ACC112 (cell line): ENCODE measurements at regions not wholly inside any gene's neighbourhood (a gene's known extent, or its start where the extent isn't known, plus 50 kb on each side); places are given as distances from the start of the nearest gene placed in this dataset.
A peak's percentile ranks its signal among the peaks of the same experiment; 100 is the strongest.

ENCODE experiments used
- H2AFZ ChIP-seq: fragments of 200-600 bp; sonication (generic); one replicate; pipeline ENCODE4 v1.6.0; 2017; ENCODE audit warnings: antibody characterized with exemption, low read length; ENCODE audit not compliant: unreplicated experiment
- H3K27ac ChIP-seq: fragments of 200-600 bp; sonication (generic); 2 replicates; pipeline ENCODE4 v1.5.1; 2014; ENCODE audit warnings: low read depth, mild to moderate bottlenecking, antibody characterized with exemption, low read length, moderate library complexity
- H3K27me3 ChIP-seq: fragments of 200-600 bp; sonication (generic); 2 replicates; pipeline ENCODE4 v1.6.1; 2014; ENCODE audit warnings: mild to moderate bottlenecking, antibody characterized with exemption, low read length, moderate library complexity, mixed read lengths; ENCODE audit not compliant: insufficient read depth
- H3K36me3 ChIP-seq: fragments of 200-600 bp; sonication (generic); 2 replicates; pipeline ENCODE4 v1.6.1; 2016; ENCODE audit warnings: mild to moderate bottlenecking, antibody characterized with exemption, low read length, moderate library complexity, mixed read lengths; ENCODE audit not compliant: insufficient read depth
- H3K4me1 ChIP-seq: fragments of 200-600 bp; sonication (generic); one replicate; pipeline ENCODE4 v1.6.1; 2016; ENCODE audit warnings: low read length, mixed read lengths; ENCODE audit not compliant: insufficient read depth, unreplicated experiment, control insufficient read depth
- H3K4me3 ChIP-seq: fragments of 200-600 bp; sonication (generic); 2 replicates; pipeline ENCODE4 v1.5.1; 2014; ENCODE audit warnings: mild to moderate bottlenecking, low read depth, low read length
- H3K79me2 ChIP-seq: fragments of 200-600 bp; sonication (generic); one replicate; pipeline ENCODE4 v1.6.0; 2016; ENCODE audit warnings: low read length; ENCODE audit not compliant: control insufficient read depth, unreplicated experiment, insufficient read depth

DNA sequence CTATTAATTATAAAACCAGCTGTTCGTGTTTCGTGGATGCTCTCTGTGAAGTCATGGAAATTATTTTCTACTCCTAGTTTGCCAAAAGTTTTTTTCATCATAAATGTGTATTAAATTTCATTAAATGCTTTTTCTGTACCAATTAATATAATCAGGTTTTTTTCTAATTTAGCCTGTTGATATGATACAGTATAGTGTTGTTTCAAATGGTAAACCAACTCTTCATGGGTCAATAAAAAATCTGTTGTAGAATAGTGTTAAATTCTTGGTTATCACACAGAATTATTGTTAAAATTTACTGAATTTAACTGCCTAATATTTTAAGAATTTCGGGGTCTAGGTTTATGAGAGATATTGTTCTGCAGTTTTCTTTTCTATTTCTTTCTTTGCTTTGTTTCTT is 505.9 kb upstream of the MANEA start:
- no peak overlapping the region for H2AFZ ChIP-seq
- H3K79me2 ChIP-seq = no peaks in the 10 kb centered on the region
- no peaks in the 10 kb centered on the region for H3K4me1 ChIP-seq
- no peak overlapping the region for H3K4me3 ChIP-seq
- H3K36me3 ChIP-seq = no peaks in the 10 kb centered on the region
- H3K27me3 ChIP-seq = no peaks in the 10 kb centered on the region
- H3K27ac ChIP-seq = no peak overlapping the region

DNA sequence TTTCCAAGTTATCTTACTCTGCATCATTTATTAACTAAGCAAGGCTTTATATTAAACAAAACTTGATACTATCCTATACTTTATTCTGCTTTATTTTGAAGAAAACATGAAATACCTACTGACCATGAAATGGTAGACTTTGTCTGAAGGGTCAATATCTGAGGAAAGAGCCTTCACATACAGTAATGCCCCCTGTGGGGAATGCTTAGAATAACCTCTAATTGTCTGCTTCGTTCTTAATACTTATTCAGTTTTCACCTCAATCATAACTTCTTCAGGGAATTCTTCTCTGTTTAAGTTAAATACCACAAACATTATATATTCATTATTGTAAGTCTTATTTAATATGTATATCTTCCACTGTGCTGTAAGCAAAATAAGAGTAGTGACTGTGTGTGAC is 498.9 kb upstream of the MANEA start:
- Histone ChIP-seq H3K27me3 (no peaks in the 10 kb centered on the region), H3K36me3 (no peaks in the 10 kb centered on the region)

DNA sequence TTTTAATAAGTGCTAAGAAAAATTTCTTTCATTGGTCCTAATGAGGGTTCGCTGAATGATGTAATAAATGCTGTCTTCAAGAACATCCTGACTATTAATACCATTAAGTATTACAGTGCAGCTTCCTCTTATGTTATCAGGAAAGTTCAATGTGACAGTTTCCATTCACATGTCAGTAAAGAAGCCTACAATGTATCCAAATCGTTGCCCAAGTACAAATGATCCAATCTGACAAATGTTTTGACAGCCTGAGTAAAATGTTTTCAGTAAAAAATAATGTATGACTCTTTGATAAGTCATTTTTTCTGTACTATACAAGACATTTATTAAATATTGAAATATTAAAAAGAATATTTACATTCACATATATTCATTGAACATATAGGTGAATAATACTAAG is 496.1 kb upstream of the MANEA start:
- no peaks in the 10 kb centered on the region for H3K27me3 ChIP-seq
- H3K4me3 ChIP-seq = no peak overlapping the region
- no peak overlapping the region for H2AFZ ChIP-seq
- no peaks in the 10 kb centered on the region for H3K36me3 ChIP-seq
- H3K79me2 ChIP-seq = no peaks in the 10 kb centered on the region
- no peak overlapping the region for H3K27ac ChIP-seq
- no peaks in the 10 kb centered on the region for H3K4me1 ChIP-seq

More for the DNA sequence above, 498.9 kb upstream of the MANEA start:
- H3K79me2 ChIP-seq = no peaks in the 10 kb centered on the region
- H3K27ac ChIP-seq = no peak overlapping the region
- H3K4me3 ChIP-seq = no peak overlapping the region
- no peaks in the 10 kb centered on the region for H3K4me1 ChIP-seq
- H2AFZ ChIP-seq = no peak overlapping the region

DNA sequence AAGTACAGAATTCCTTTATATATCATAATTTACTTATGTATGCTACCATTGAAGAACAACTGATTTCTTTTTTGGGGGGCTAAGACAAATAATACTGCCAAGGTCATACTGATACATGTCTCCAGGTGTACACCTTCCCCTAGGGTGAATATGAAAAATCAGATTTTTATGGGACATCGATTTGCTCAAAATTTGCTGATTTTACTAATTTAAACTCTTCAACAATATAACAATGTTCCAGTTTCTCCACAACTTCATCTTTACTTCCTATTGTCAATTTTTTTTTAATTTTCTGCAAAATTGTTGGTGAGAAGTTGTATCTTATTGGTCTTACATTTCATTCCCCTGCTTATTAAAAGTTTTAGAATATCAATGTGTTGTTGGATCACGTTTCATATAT is 495.4 kb upstream of the MANEA start:
- Histone ChIP-seq H3K79me2 (no peaks in the 10 kb centered on the region), H3K27ac (no peak overlapping the region), H3K36me3 (no peaks in the 10 kb centered on the region), H2AFZ (no peak overlapping the region), H3K4me1 (peaks cover under 1% of the 10 kb centered on the region), H3K27me3 (no peaks in the 10 kb centered on the region), H3K4me3 (no peak overlapping the region)

DNA sequence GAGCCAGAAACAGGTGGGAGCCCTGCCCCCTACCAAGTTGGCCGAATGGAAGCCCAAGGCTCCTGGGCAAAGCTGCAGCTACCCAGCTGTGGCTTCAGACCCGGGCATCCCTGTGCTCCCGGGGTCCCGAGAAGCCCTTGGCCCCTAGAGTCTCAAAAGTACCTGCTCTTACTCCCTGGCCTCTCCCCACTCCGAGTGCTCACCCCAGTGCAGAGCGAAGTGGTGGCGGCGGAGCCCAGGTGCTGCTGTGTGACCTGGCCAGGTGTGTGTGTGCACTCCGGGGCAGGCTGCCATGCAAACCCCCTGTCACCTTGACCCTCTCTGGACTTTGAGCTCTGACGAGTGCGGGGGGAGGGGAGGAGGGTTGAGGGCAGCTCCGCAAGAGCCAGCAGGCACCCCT is 493.8 kb upstream of the MANEA start:
- H3K4me1 ChIP-seq = peaks cover 9% of the 10 kb centered on the region
- H3K27ac ChIP-seq = no peak overlapping the region
- no peaks in the 10 kb centered on the region for H3K79me2 ChIP-seq
- no peak overlapping the region for H2AFZ ChIP-seq
- H3K36me3 ChIP-seq = no peaks in the 10 kb centered on the region
- H3K4me3 ChIP-seq = no peak overlapping the region
- H3K27me3 ChIP-seq = no peaks in the 10 kb centered on the region

DNA sequence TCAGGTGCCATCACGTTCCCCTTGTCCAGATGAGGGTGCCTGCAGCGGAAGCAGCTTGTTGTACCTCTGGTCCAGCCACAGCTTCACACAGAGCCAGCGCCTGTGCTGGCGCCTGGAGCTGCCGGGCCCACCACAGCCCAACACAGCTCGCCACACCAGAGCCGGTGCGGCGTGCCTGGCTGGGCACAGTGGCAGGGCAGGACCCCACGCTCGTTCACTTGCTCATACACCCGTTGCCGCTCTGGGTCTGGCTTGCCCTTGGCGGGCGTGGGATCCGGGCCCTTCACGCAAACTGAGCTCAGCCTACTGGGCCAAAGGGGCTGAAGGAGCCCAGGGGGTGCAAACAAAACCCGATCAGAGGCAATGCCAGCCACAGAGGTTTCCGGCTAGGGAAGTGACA is 492.5 kb upstream of the MANEA start:
- Histone ChIP-seq H3K4me3 (no peak overlapping the region), H3K27ac (no peak overlapping the region), H3K36me3 (no peaks in the 10 kb centered on the region), H2AFZ (no peak overlapping the region), H3K4me1 (peaks cover 9% of the 10 kb centered on the region), H3K27me3 (no peaks in the 10 kb centered on the region), H3K79me2 (no peaks in the 10 kb centered on the region)

DNA sequence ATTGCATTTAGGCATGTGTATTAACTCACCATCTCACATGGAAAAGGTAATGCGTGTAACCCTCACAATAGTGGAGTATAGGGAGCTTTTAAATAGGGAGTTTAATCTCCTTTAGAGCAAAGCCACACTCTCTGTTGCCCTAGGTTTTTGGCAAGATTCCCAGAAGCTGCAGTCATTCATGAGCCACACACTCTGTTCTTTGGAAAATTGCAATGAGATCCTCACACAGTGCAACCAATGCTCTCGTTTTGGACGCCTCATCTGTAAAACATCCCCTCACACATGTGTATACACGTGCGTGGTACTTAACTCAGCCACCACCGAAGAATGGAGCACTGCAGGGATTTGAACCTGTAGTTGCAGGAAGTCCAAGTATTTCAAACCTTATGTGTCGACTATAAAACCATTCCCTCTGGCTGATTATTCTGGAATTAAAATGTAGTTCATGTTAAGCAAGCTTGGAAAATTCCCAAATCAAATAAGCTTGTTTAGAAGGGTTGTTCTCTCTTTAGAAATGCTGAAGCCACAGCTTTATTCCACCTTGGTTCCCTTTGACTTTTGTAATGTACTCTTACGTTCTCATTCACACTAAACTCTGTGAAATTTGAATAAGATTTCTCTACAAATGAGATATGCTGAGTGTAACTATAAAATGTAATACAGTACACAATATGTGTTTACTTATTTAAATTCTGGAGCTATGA is 489.8 kb upstream of the MANEA start:
- no peaks in the 10 kb centered on the region for H3K36me3 ChIP-seq
- peak overlapping the region; percentile 16; the same call in 1 of the 2 replicates for H3K27ac ChIP-seq
- no peaks in the 10 kb centered on the region for H3K79me2 ChIP-seq
- no peaks in the 10 kb centered on the region for H3K27me3 ChIP-seq
- 0 out of 2 replicates have a peak overlapping the region, but pooled peaks have one; percentile 17 for H3K4me3 ChIP-seq
- peaks cover 12% of the 10 kb centered on the region for H3K4me1 ChIP-seq
- peak overlapping the region; percentile 15 for H2AFZ ChIP-seq

DNA sequence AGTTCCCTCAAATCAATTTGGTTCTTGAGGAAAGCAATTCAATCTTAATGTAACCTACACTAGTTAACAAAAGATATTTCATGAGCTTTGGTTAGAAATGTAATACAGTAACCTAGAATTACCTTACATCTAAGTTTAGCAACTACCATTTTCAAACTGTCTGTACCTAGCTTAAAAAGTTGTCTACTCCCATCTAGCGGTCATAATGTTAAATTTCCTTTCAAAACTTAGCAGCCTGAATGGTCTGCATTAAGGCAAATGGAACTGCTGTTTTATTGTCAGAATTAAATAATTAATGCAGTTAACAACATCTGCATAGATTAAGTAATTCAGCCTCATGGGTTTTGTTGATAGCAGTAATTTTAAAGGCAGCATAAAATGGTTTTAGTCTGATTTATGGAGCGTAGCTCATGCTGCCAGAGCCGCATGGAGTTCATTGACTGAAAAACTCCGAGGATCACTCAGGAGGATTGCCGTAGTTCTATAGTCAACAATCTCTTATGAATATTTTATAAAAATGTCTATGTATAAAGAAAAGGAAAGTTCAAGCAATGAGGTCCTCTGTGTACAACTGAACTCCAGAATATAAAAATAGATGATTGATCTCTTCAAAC is 485.4 kb upstream of the MANEA start:
- Histone ChIP-seq H3K79me2 (no peaks in the 10 kb centered on the region), H2AFZ (peak overlapping the region; percentile 79), H3K27me3 (no peaks in the 10 kb centered on the region), H3K4me1 (peaks cover 21% of the 10 kb centered on the region), H3K4me3 (peak overlapping the region; percentile 72), H3K36me3 (no peaks in the 10 kb centered on the region), H3K27ac (no peak overlapping the region)

DNA sequence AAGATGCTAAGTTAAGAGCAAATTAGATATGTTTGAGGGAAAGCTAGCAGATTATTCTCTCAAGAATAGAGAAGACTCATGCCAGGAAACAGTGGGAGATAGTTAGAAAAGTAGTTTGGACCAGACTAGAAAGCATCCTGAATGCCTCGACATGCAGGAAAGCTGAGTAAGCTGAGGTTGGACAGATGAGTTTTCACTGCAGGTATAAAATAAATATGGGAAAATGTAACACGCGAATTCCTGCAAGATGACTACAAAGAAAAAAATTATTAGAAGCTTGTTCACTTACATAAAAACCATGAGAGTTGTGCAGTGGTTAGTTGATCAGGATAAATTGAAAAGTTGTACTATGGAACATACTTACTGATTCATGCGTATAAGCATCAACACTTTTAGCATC is 484.2 kb upstream of the MANEA start:
- H3K36me3 ChIP-seq = no peaks in the 10 kb centered on the region
- no peak overlapping the region for H3K4me3 ChIP-seq
- peaks cover 11% of the 10 kb centered on the region for H3K4me1 ChIP-seq
- H3K27ac ChIP-seq = no peak overlapping the region
- H3K27me3 ChIP-seq = no peaks in the 10 kb centered on the region
- no peaks in the 10 kb centered on the region for H3K79me2 ChIP-seq
- H2AFZ ChIP-seq = peak overlapping the region; percentile 79

DNA sequence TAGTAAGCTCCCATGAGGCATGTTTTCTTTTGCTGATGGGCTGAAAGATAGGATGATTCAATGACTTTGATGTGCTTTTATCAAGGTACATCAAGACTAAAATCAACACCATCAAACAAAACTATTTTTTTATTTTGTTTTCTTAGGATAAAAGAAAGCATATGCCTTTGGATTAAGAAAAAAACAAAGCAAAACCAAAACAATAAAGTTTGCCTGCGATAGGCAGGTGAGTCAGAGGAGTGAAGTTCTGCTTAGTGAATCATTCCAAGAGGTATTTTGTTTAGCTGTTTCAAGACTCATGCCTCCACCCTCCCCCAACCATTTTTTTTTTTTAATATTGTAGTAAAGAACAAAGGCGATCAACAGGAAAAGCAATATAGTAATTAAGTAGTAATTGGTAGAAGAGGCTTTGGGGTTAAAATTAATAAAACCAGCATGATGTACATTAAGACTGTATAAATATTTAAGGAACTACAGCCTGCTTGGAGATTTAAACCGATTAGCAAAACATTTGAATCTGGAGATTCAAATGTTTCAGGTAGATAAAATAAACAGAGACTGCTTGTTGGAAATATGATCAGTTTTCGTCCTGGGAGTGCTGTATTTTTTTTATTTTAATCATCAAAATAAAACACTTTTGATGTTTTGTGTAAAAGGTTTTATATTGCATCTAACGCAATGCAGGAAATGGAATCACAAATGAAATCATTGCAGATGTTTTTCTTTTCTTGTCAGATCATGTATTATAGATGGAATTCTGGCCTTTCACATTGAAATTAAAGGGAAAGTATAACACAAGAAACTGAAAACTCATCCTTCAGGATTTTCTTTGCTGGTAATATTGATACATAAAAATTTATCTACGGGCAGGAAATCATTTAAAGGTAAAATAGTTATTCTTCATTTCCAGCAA is 482.3 kb upstream of the MANEA start:
- H3K27ac ChIP-seq = peak overlapping the region; percentile 52
- H3K36me3 ChIP-seq = no peaks in the 10 kb centered on the region
- peak overlapping the region; percentile 62 for H3K4me3 ChIP-seq
- no peaks in the 10 kb centered on the region for H3K79me2 ChIP-seq
- peaks cover 11% of the 10 kb centered on the region for H3K4me1 ChIP-seq
- H3K27me3 ChIP-seq = no peaks in the 10 kb centered on the region
- H2AFZ ChIP-seq = peak overlapping the region; percentile 62
